GM12874 (cell line): ENCODE measurements at regions not wholly inside any gene's neighbourhood (a gene's known extent, or its start where the extent isn't known, plus 50 kb on each side); places are given as distances from the start of the nearest gene placed in this dataset.
A peak's percentile ranks its signal among the peaks of the same experiment; 100 is the strongest.

Experiments used
- CTCF ChIP-seq: IDR thresholded peaks from 2 replicates; pipeline ENCODE4 v1.5.1; 2011; ENCODE audit warnings: low read depth, mild to moderate bottlenecking, control low read depth, low read length, moderate library complexity; ENCODE audit not compliant: insufficient read depth

- TF ChIP-seq CTCF, result 0 out of 2 replicates have a peak, but pooled peaks have one; percentile 12
These were observed 102.0 kb downstream of the SNRPN start for GRCh38 chr15:25056484-25057425.

DNA sequence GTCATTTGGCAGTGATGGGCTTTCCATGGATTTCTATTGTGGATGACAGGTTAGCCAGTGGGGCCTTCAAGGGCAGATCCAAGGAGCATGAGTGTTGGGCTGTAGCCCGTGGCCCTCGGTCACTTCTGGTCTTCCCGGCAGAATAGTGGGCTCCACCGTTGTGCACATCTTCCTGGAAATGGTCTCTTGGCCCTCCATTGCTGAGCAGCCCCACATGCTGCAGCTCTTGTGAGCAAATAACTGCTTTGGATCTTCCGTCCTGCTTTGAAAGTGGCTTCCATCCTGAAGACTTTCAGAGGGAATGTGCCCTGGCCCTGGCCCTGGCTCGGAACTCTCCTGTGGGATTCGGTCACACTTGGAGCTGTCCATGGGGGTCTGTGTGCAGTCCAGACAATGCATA is 102.8 kb downstream of the SNRPN start:
- TF ChIP-seq CTCF, result no peak

GRCh38 chr15:25058080-25058785 is 103.4 kb downstream of the SNRPN start:
- TF ChIP-seq CTCF, result no peak

- TF ChIP-seq CTCF, result no peak
These were observed 105.1 kb downstream of the SNRPN start for GRCh38 chr15:25059698-25060471.

DNA sequence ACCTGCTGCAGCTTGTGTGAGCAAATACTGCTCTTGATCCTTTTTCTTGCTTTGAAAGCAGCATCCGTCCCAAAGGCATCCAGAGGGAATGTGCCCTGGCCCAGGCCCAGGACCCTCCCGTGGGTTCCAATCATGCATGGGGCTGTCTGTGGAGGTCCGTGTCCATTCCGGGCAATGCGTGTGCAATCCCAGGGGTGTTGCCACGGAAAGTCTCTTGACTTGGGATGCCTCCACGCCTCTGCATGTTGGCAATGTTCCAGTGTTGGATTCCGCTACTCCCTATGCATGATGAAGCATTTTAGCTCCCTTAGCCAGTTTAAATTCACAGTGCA is 105.7 kb downstream of the SNRPN start:
- no peak for TF ChIP-seq CTCF

DNA sequence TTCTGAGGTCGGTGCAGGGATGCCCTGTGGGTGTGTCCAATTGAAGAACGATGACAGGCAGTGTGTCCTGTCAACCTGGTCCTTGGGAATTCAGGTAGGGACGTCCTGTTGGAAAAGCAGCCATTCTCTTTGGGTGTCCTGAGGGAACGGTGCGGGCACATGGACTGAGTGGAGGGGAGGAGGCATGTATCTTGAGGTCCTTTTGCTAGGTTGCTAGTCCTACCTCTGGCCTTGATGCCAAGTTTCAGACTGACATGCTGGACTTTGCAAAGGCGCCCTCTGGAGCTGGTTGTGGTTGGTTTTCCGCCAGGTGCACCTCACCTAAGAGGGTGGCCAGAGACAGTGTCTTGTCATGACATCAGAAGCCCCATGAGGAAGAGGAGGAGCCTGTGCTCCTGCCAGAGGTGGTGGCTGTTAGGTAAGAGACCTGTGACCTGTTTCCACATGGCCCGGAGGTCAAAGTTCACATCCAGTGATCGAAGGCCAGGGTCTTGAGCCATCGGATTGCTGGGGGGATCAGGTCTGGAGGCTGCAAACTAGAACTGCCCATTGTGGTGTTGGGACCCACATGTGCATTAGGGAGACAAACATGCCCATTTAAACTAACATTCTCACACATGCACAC is 106.3 kb downstream of the SNRPN start:
- TF ChIP-seq CTCF, result no peak
